ENCODE measurements at regions not wholly inside any gene's neighbourhood (a gene's known extent, or its start where the extent isn't known, plus 50 kb on each side); places are given as distances from the start of the nearest gene placed in this dataset.
"Not testable (repeated sequence)": the region's sequence is repeated elsewhere in the genome, so short reads cannot be mapped to it uniquely, and the experiment has no call there.

DNA sequence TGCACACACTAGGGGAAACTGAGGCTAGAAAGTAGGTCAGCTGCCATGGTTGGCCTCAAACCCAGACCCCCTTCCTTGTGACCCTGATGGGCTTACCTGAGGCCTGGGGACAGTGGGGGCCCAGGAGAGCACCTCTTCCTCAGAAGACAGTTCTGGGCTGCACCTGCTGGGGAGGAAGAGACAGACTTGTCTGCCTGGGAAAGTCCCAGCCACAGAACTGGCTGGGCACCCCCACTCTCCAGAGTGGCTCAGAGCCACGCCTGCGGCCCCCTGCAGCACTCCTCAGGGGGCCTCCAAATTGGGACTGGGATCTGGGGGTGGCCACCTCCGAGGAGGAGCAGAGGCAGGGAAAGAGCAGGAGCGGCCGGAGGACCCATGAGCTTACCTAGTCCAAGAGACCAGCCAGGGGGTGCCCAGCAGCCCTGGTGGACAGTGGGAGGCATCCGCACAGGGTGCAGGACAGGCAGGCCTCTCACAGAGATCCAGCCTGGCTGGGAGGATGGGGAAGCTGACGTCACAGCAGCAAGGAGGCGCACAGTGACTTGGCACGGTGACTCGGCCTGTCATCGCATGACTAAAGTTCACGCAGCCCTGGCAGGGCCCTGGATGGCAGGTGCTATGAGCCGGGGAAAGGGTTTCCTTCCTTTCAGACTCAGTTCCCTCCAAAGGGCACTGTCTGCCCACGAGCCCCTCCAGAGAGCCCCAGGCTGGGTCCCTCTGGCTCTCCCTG lies 907.7 kb downstream of the TUBA3C start:
- H3K9me3 ChIP-seq (ENCODE audit: control extremely low read depth in 1 of 5, control insufficient read depth in 4 of 5, insufficient read depth in 2 of 5, low read depth in 1 of 5, low read length in 4 of 5); CTCF ChIA-PET; POLR2A ChIA-PET; DNase-seq; H3K36me3 ChIP-seq (ENCODE audit: control insufficient read depth in 4 of 4, insufficient read depth in 4 of 4, low read length in 3 of 4); H3K27me3 ChIP-seq (replicated peaks in 2 of 5; ENCODE audit: control insufficient read depth in 4 of 5, insufficient read depth in 5 of 5, low read length in 4 of 5); H3K27ac ChIP-seq (ENCODE audit: insufficient read depth in 1 of 2, low read depth in 1 of 2, low read length in 2 of 2, poor library complexity in 1 of 2, severe bottlenecking in 2 of 2); H3K4me3 ChIP-seq (ENCODE audit: control insufficient read depth in 1 of 7, extremely low read depth in 1 of 7, insufficient read depth in 4 of 7, low read depth in 2 of 7, low read length in 6 of 7); H3K4me1 ChIP-seq (ENCODE audit: control extremely low read depth in 1 of 4, control insufficient read depth in 4 of 4, insufficient read depth in 4 of 4, low read length in 3 of 4): not testable (repeated sequence)
- WGBS (ENCODE audit: insufficient coverage) = 90% methylated on average over 4 of the region's 14 CpGs

DNA sequence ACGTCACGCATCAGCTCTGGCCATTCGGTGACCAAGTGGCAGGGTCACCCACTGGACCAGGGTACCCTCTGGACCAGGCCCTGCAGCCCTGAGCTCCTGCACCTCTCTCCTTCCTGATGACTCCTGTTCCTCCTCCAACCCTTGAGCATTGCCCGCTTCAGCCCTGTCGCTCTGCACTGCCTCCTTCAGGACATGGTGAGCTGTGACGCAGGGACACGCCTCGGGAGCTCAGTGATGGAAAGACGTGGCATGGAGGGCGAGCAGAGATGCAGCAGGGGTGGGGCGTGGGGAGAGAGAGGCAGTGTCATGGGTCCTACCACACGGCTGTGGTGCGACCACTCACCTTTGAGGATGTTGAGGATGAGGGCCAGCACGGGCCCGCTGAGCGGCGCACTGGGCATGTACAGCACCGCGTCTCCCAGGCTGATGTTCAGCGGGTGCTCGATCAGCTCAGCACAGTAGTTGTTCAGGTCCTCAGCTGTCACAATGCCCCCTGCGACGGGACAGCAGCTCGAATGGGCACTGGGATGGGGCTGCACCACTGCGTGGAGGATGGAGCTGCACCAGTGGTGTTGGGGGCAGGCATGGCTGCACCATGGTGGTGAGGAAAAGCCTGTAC lies 922.7 kb downstream of the TUBA3C start:
- CTCF ChIA-PET; H3K9me3 ChIP-seq (ENCODE audit: control extremely low read depth in 1 of 5, control insufficient read depth in 4 of 5, insufficient read depth in 2 of 5, low read depth in 1 of 5, low read length in 4 of 5): not testable (repeated sequence)

DNA sequence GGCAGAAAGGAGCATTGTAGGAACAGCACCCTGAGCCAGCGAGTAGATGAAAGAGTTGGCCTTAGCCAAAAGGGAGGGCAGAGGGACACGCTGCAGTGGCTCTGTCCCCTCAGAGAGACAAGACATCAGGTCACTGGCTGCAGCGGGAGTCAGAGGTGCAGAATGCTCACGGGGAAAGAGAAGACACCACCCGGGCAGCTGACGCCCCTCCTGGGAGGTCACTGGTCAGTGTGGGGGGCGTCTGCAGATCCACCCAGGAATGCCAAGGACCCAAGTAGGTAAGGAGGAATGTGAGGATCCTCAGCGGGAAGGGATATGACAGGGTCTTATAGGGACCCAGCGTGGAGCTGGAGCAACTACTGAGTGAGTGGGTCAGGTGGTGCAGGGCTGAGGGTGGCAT lies 923.9 kb downstream of the TUBA3C start:
- H3K27me3 ChIP-seq (replicated peaks in 2 of 5; ENCODE audit: control insufficient read depth in 4 of 5, insufficient read depth in 5 of 5, low read length in 4 of 5); H3K4me3 ChIP-seq (ENCODE audit: control insufficient read depth in 1 of 7, extremely low read depth in 1 of 7, insufficient read depth in 4 of 7, low read depth in 2 of 7, low read length in 6 of 7); H3K4me1 ChIP-seq (ENCODE audit: control extremely low read depth in 1 of 4, control insufficient read depth in 4 of 4, insufficient read depth in 4 of 4, low read length in 3 of 4); H3K27ac ChIP-seq (ENCODE audit: insufficient read depth in 1 of 2, low read depth in 1 of 2, low read length in 2 of 2, poor library complexity in 1 of 2, severe bottlenecking in 2 of 2); POLR2A ChIA-PET; H3K9me3 ChIP-seq (ENCODE audit: control extremely low read depth in 1 of 5, control insufficient read depth in 4 of 5, insufficient read depth in 2 of 5, low read depth in 1 of 5, low read length in 4 of 5); H3K36me3 ChIP-seq (ENCODE audit: control insufficient read depth in 4 of 4, insufficient read depth in 4 of 4, low read length in 3 of 4); DNase-seq; CTCF ChIA-PET: not testable (repeated sequence)
- 72% methylated on average over 6 of the region's 9 CpGs for WGBS (ENCODE audit: insufficient coverage)

More for the DNA sequence above, 922.7 kb downstream of the TUBA3C start:
- 75% methylated on average over 8 of the region's 25 CpGs for WGBS (ENCODE audit: insufficient coverage)
- H3K4me1 ChIP-seq (ENCODE audit: control extremely low read depth in 1 of 4, control insufficient read depth in 4 of 4, insufficient read depth in 4 of 4, low read length in 3 of 4); H3K27me3 ChIP-seq (replicated peaks in 2 of 5; ENCODE audit: control insufficient read depth in 4 of 5, insufficient read depth in 5 of 5, low read length in 4 of 5); H3K27ac ChIP-seq (ENCODE audit: insufficient read depth in 1 of 2, low read depth in 1 of 2, low read length in 2 of 2, poor library complexity in 1 of 2, severe bottlenecking in 2 of 2); POLR2A ChIA-PET; DNase-seq; H3K36me3 ChIP-seq (ENCODE audit: control insufficient read depth in 4 of 4, insufficient read depth in 4 of 4, low read length in 3 of 4); H3K4me3 ChIP-seq (ENCODE audit: control insufficient read depth in 1 of 7, extremely low read depth in 1 of 7, insufficient read depth in 4 of 7, low read depth in 2 of 7, low read length in 6 of 7): not testable (repeated sequence)

DNA sequence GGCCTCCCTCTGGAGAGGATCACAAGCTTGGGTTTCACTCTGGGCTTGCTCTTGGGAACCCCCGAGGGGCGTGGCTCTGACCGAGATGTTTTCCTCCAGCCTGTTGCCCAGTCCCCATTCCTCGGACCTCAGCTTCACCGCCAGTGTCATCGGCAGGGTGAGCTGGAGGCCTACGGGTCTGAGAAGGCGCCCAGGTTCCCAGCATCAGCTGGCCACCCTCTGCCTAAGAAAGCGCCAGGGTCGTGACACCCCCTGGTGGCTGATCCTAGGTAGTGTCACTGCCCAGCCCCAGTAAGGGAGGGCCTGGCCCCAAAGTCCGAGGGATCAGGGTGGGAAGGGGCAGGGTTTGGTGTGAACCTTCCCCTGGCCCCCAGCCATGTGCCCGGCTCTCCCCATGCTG lies 928.8 kb downstream of the TUBA3C start:
- WGBS (ENCODE audit: insufficient coverage) = 92% methylated on average over 6 of the region's 12 CpGs
- H3K27me3 ChIP-seq (replicated peaks in 2 of 5; ENCODE audit: control insufficient read depth in 4 of 5, insufficient read depth in 5 of 5, low read length in 4 of 5); H3K27ac ChIP-seq (ENCODE audit: insufficient read depth in 1 of 2, low read depth in 1 of 2, low read length in 2 of 2, poor library complexity in 1 of 2, severe bottlenecking in 2 of 2); DNase-seq; POLR2A ChIA-PET; H3K36me3 ChIP-seq (ENCODE audit: control insufficient read depth in 4 of 4, insufficient read depth in 4 of 4, low read length in 3 of 4); H3K9me3 ChIP-seq (ENCODE audit: control extremely low read depth in 1 of 5, control insufficient read depth in 4 of 5, insufficient read depth in 2 of 5, low read depth in 1 of 5, low read length in 4 of 5); CTCF ChIA-PET; H3K4me3 ChIP-seq (ENCODE audit: control insufficient read depth in 1 of 7, extremely low read depth in 1 of 7, insufficient read depth in 4 of 7, low read depth in 2 of 7, low read length in 6 of 7); H3K4me1 ChIP-seq (ENCODE audit: control extremely low read depth in 1 of 4, control insufficient read depth in 4 of 4, insufficient read depth in 4 of 4, low read length in 3 of 4): not testable (repeated sequence)

DNA sequence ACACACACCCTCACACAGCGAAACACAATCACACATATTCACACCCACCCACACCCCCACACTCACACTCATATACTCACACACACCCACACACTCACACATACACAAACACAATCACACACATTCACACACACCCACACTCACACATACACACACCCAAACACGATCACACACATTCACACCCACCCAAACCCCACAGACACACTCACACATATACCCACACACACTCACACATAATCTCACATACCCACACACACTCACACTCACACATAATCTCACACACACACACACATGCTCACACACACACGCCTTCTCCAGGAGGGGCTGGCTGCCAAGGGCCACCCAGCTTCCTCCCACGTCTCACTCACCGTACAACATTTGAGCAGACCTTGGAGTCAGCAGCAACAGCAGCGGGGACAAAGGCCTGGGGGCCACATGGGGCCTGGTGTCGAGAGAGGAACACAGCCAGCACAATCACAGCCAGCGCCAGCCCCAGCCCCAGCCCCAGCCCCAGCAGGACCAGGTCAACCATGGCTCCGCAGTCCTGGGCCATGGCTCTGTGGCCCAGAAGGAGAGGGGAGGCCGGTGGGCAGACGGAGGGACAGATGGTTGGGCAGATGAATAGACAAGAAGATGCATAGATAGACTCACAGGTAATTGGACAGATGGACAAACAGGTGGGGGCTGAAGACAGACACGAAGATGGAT lies 932.9 kb downstream of the TUBA3C start:
- H3K4me3 ChIP-seq (ENCODE audit: control insufficient read depth in 1 of 7, extremely low read depth in 1 of 7, insufficient read depth in 4 of 7, low read depth in 2 of 7, low read length in 6 of 7); H3K4me1 ChIP-seq (ENCODE audit: control extremely low read depth in 1 of 4, control insufficient read depth in 4 of 4, insufficient read depth in 4 of 4, low read length in 3 of 4); H3K27ac ChIP-seq (ENCODE audit: insufficient read depth in 1 of 2, low read depth in 1 of 2, low read length in 2 of 2, poor library complexity in 1 of 2, severe bottlenecking in 2 of 2); CTCF ChIA-PET; H3K27me3 ChIP-seq (replicated peaks in 2 of 5; ENCODE audit: control insufficient read depth in 4 of 5, insufficient read depth in 5 of 5, low read length in 4 of 5); DNase-seq; H3K36me3 ChIP-seq (ENCODE audit: control insufficient read depth in 4 of 4, insufficient read depth in 4 of 4, low read length in 3 of 4); POLR2A ChIA-PET; H3K9me3 ChIP-seq (ENCODE audit: control extremely low read depth in 1 of 5, control insufficient read depth in 4 of 5, insufficient read depth in 2 of 5, low read depth in 1 of 5, low read length in 4 of 5): not testable (repeated sequence)
- WGBS (ENCODE audit: insufficient coverage) = 73% methylated on average over 7 of the region's 12 CpGs

DNA sequence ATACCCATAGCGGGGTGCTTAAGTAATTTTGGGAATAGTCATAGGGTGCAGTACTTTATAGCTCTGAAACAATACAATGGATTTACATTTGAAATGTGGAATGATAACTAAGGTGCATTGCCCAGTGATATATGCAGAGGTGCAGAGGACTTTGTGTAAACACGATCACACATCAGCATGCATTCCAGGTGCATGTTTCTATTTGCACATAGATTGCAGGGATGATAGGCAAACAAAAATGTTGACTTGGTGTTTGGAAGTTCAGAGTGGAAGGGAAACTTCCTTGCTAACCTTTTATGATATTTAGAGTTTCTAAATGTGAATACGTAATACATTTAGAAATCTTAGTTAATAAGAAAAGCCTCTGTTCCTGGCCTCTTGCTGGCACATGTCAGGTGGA lies 941.5 kb downstream of the TUBA3C start:
- 100% methylated on average over 1 of the region's 3 CpGs for WGBS (ENCODE audit: insufficient coverage)
- H3K4me1 ChIP-seq (ENCODE audit: control extremely low read depth in 1 of 4, control insufficient read depth in 4 of 4, insufficient read depth in 4 of 4, low read length in 3 of 4); H3K27ac ChIP-seq (ENCODE audit: insufficient read depth in 1 of 2, low read depth in 1 of 2, low read length in 2 of 2, poor library complexity in 1 of 2, severe bottlenecking in 2 of 2); DNase-seq; H3K27me3 ChIP-seq (replicated peaks in 2 of 5; ENCODE audit: control insufficient read depth in 4 of 5, insufficient read depth in 5 of 5, low read length in 4 of 5); CTCF ChIA-PET; POLR2A ChIA-PET; H3K36me3 ChIP-seq (ENCODE audit: control insufficient read depth in 4 of 4, insufficient read depth in 4 of 4, low read length in 3 of 4); H3K4me3 ChIP-seq (ENCODE audit: control insufficient read depth in 1 of 7, extremely low read depth in 1 of 7, insufficient read depth in 4 of 7, low read depth in 2 of 7, low read length in 6 of 7): not testable (repeated sequence)
- peaks cover 0 to 19% (median 14%) of the 10 kb centered on the region in 5 experiments for H3K9me3 ChIP-seq (ENCODE audit: control extremely low read depth in 1 of 5, control insufficient read depth in 4 of 5, insufficient read depth in 2 of 5, low read depth in 1 of 5, low read length in 4 of 5)

DNA sequence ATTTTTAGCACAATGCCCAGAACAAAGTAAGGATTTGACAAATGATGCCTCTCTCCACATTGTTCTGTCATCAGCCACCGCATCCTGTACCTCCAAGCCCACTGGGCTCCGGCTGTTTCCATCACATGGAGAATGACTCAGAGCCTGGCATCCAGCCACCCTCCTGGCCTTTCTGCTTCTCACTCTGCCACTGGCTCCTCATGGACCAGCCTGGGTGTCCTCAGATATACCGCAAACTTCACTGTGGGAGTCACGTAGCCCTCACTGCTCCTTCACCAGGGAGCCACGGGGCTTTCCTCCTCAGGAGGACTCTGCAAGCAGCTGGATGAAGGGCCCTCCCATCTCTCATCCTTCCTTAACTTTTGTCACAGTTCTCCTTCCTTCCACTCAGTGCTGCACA lies 943.0 kb downstream of the TUBA3C start:
- POLR2A ChIA-PET = not testable (repeated sequence)

More for the DNA sequence above, 943.0 kb downstream of the TUBA3C start:
- H3K27ac ChIP-seq (ENCODE audit: insufficient read depth in 1 of 2, low read depth in 1 of 2, low read length in 2 of 2, poor library complexity in 1 of 2, severe bottlenecking in 2 of 2); H3K4me3 ChIP-seq (ENCODE audit: control insufficient read depth in 1 of 7, extremely low read depth in 1 of 7, insufficient read depth in 4 of 7, low read depth in 2 of 7, low read length in 6 of 7); H3K4me1 ChIP-seq (ENCODE audit: control extremely low read depth in 1 of 4, control insufficient read depth in 4 of 4, insufficient read depth in 4 of 4, low read length in 3 of 4); CTCF ChIA-PET; DNase-seq; H3K36me3 ChIP-seq (ENCODE audit: control insufficient read depth in 4 of 4, insufficient read depth in 4 of 4, low read length in 3 of 4); H3K27me3 ChIP-seq (replicated peaks in 2 of 5; ENCODE audit: control insufficient read depth in 4 of 5, insufficient read depth in 5 of 5, low read length in 4 of 5): not testable (repeated sequence)
- WGBS (ENCODE audit: insufficient coverage) = 80% methylated on average over 5 of the region's 5 CpGs
- H3K9me3 ChIP-seq (ENCODE audit: control extremely low read depth in 1 of 5, control insufficient read depth in 4 of 5, insufficient read depth in 2 of 5, low read depth in 1 of 5, low read length in 4 of 5) = peaks cover 0 to 31% (median 23%) of the 10 kb centered on the region in 5 experiments

Data from common myeloid progenitor, CD34-positive (primary cell).